GM21528 (cell line): ENCODE measurements at regions not wholly inside any gene's neighbourhood (a gene's known extent, or its start where the extent isn't known, plus 50 kb on each side); places are given as distances from the start of the nearest gene placed in this dataset.
"Not testable (repeated sequence)": the region's sequence is repeated elsewhere in the genome, so short reads cannot be mapped to it uniquely, and the experiment has no call there.

Experiments used
- ATAC-seq: cut with Tn5 transposase; IDR thresholded peaks from one replicate; pipeline ENCODE4 v1.9.1; 2021; ENCODE audit warnings: mild to moderate bottlenecking, moderate library complexity; ENCODE audit not compliant: unreplicated experiment, low FRiP score

DNA sequence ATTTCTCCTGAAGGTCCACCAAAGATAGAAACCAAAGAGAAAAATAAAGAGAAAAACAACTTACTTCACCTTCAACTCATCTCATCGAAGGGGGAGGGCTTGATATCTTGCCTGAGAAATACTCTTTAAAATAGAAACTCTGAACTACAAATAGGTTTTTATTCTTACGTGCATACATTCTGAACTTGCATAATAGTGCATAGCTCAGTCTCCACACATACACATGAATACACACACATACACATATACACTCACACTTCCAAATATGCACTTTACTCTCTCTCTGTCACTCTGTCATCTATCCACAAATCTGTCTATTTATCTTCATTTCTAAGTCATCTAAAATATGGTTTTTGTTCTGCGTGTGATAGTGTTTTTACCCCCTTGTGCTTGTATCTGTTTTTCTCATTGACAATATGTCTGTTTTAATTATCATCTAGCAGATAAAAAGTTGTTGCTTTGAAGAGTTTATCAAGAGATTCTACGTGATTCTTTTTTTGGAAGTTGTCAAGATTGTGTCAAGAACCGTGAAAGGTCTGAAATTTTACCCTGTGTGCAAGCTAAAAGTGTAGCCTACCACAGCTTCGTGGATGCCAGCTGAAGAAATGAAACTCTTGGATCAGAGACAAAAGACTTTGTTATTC lies 468.8 kb downstream of the EPM2A start:
- ATAC-seq = no peak

DNA sequence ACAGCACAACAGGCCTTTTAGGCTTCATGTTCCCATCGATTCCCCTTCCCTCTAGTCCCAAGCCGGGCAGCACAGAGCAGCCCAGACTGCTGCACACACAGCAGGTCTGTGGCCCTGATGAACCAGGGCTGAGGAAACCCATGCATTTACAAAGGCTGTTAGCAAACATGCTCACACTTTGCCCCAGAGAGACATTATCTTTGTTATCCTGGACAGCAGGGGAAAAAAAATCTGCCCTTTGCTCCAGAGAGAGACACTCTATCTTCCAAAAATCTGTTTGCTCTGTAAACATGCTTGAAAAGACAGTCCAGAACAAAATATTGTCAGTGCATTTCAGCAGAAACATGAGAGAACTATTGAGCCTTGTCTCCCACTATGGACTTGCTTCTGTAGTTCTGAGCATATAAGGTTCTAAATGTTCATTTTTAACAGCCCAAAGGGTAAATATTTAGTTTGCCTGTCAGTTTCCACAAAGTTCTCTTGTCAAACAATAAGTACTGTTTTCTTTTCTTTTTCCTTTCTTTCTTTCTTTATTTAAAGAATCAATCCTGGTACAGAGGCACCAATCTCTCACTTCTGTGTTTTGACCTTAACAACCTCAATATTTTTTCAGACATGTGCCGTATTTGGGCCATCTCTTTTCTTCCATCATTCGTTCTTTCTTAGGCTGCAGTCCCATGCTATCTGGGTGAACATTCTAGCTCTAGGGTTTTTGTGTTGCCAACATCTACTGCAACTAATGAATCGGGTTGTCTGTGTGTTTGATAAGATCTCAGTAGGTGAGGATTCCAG lies 468.0 kb downstream of the EPM2A start:
- ATAC-seq = no peak

DNA sequence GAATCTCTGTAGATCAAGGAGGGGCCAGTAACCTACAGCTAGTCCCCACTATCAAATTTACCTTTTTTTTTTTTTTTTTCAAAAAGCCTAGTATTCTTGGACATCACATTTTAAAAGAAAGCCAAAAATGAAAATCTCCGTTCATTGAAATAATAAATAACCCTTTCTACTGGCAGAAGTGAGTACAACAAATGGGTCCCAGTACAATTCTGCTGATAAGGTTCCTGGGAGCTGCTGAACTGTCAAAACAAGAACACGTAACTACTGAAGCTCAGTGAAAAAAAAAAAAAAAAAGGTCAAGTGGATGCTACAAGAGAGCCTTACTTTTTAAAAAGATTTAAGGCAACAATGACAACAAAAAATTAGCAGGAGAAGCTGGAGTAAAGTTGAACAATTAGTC lies 464.9 kb downstream of the EPM2A start:
- no peak for ATAC-seq

DNA sequence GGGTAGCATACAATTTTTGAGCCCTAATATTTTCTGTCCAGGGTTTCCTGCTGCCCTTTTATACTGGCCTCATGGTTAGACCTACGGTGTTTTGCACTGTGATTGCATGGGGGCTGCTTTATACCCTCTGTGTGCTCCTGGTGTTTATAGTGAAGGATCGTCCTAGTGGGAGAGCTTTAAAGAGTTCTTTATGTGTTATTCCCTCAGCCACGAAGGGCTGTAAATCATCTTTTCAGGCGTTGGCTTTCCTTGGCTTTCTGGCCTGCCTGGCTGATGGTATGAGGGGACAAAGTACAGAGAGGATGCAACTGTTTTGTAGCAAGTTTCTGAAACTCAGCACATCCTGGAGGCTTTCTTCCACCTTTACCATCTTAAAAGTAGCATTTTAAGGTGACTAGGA lies 464.3 kb downstream of the EPM2A start:
- no peak for ATAC-seq

DNA sequence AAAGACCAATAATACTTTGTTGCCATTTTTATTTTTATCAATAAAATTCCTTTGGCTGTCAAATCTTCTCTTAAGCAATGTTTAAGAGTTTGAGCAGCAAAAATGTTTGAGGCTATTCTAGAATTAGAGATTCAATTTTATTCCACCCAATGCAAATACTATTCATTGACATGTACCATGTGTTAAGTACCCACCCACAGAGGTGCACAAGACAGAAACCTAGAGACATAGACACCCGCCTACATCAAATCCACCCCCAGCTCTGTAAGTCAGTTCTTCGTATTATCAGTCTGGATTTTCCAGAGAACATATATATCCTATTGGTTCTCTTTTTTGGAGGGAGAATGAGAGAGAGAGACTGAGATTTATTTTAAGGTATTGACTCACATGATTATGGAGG lies 463.7 kb downstream of the EPM2A start:
- no peak for ATAC-seq

DNA sequence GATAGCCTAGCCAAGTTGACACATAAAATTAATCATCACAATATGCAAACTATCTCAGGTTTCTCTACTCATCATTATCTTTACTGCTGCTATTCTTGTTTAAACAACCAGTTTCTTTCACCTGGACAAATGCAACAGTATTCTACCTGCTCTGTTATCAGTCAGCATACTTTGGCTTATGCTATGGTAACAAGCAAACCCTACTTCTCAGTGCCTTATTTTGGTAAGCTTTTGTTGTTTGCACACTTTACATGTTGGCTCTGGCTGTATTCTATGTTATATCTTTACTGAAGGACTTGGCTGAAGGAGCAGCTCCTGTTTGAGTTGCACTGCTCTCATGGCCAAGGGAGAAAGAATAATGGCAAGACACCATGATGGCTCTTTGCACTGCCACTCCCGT lies 463.1 kb downstream of the EPM2A start:
- no peak for ATAC-seq

DNA sequence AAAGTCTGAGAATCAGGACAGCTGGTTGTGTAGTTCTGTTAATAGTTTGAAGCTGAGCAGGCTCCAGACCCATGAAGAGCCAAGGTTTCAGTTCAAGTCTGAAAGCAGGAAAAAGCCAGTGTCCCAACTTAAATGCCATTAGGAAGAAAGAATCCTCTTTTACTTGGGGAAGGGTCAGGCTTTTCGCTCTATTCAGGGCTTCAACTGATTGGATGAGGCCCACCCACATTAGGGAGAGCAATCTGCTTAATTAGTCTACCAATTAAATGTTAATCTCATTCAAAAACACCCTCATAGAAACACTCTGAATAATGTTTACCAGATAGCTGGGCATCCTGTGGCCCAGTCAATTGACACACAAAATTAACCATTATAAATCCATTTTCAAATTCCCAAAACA lies 462.2 kb downstream of the EPM2A start:
- no peak for ATAC-seq

DNA sequence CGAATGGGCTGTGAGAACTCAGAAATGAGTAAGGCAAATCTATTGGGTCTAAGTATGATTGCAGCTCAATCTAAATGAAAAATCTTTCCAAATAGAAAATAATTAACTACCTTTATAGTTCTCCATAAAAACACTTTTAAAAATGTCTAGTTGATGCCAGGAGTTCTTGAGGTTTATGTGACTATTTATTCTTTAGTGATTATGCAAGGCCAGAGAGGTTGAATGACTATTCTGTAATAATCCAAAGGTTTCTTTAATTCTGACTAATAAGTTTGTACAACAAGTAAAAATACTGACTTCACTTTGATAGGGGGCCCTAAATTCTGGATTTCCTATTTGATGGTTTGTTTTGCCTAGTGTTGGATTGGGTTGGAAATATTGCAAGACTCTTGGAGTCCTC lies 461.2 kb downstream of the EPM2A start:
- ATAC-seq = no peak

DNA sequence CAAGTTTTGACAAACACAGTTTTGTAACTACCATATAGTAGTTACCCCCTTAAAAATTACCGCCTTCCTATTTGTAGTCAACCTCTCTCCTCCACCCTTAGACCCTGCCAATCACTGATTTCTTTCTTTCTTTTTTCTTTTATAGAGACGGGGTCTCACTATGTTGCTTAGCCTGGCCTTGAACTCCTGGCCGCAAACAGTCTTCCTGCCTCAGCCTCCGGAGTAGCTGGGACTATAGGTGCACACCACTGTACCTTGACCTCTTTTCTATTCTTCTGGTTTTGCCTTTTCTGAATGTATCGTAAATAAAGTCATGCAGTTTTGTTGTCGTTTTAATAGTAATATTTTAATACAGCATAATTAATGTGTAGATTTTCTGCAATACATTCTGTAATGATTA lies 460.3 kb downstream of the EPM2A start:
- no peak for ATAC-seq

DNA sequence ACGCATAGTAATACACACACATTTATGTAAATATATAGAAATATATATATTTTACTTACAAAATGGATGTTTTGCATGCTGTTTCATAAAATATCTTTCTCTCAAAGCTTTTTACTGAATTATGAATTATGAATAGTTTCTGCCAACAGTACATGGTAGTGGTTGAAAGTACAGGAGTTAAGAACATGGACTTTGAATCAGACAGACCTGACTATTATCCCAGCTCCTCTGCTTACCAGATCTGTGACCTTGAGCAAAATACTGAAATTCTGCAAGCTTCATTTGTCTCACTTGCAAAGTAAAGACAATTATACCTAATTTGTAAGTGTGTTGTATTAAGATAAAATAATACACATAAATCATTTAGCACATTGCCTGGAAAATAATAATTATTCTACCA lies 459.5 kb downstream of the EPM2A start:
- ATAC-seq = no peak

DNA sequence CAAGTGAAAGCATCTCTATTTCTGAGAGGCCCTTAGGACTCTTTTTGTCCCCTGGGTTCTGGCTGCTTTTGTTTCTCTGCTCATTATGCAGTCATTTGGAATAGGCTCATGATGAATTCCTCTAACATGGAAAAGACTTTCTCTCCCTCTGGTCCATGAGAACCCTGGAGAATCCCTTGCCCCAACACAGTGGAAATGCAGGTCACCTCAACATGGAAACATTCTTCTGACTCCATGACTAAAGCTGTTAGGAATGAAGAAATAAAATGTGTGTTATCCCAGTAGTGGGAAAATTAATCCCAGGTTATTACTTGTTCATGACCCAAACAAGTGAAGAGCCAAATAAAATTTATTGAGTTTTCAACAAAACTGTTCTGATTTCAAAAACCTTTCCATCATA lies 458.6 kb downstream of the EPM2A start:
- ATAC-seq = no peak

DNA sequence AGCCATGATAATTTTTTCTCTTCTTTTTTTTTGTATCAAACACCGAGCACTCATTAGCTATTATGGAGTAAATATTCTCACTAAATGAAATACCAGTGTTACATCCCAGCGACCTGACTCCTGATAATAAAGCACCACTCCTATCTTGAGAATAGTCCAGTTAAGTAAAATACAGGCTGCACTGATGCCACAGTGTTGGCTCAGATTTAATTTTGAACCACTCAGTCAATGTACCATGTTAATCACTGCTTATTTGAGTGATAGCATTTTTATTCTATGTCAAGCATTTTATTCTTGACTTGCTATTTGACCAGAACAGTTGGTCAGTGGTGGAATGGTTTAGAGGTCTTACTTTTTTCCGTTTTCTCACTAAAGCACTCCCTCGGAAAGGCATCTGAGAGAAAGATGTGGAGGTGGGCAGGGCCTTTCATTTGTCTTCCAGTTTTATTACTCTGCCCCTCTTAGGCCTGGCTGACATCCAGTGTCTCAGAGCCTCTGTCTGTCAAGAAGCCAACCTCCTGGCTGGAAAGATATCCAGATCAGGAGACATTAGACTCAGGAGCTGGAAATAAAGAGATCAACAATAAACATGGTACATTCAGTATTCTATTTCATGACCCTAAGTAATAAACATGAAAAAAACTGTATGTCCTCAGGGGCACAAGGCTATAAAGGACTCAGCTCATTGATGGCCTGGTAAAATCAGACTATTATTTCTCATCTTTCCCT lies 457.8 kb downstream of the EPM2A start:
- no peak for ATAC-seq

DNA sequence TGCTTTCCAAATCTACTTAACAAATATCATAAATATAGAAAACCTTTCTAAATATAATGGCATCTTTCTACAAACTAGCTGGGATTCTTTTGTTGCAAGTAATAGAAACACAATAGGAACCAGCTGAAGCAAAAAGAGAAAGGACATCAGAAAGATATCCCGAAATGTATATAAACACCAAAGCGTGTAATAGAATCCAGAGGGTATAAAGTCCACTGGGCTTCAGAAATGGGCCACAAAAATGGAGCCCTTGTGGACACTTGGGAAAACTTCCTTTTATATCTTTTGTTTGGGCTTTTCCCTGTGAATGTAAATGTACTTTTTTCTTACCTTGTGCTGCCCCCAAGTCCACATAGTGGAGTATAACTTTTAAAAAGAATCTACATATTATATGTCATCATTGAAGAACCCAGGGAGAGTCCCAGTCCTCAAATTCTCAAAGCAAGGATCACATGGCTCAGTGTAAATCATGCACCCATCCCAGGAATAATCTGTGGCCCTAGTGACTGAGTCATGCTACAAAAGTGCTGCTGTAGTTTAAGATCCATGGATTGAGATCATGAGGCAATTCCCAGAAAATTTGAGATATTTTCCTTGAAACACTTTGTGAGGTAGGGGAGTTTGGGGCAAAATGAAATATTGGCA lies 457.0 kb downstream of the EPM2A start:
- ATAC-seq = no peak

DNA sequence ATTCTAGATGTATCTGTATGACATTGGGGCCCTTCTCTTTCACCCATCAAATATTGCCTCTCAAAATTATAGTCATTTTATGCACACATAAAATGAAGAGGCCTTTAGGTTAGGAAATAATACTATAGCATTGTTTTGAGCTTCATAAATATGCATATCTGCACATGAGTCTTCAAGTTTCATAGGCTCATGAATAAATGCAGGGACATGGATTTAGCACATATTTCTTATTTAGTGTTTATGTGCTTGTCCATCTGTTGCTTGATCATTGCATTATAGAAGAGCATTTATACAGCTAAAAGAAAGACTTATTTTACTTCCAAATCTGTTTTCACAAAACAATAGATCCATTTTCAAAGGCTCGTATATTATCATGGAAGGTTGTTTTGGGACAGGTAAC lies 455.8 kb downstream of the EPM2A start:
- ATAC-seq = no peak

DNA sequence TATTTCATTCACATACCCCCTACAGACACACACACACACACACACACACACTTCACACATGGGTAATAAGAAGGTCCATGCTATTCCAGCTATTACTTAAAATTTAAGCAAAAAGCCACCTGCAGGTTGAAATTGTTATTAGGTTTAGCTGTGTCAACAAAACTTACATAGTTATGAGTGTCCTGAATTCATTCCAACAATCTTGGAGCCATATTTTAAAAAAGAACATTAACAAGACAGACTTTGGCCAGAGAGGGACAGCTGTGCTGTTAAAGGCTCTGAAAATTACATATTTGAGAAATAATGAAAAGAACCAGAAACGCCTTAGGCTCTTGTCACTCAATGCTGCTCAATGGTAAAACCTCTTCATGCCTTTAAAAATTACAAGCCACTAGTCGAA lies 455.3 kb downstream of the EPM2A start:
- ATAC-seq = no peak

DNA sequence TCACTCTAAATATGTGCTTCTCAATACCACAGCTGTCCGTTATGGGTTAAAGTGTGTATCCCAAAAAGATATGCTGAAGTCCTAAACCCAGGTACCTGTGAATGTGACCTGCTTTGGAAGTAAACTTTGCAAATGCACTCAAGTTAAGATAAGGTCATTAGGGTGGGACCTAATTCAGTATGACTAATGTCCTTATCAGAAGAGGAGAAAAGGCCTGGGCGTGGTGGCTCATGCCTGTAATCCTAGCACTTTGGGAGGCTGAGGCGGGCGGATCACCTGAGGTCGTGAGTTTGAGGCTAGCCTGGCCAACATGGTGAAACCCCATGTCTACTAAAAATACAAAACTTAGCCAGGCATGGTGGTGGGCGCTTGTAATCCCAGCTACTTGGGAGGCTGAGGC lies 452.1 kb downstream of the EPM2A start:
- not testable (repeated sequence) for ATAC-seq

DNA sequence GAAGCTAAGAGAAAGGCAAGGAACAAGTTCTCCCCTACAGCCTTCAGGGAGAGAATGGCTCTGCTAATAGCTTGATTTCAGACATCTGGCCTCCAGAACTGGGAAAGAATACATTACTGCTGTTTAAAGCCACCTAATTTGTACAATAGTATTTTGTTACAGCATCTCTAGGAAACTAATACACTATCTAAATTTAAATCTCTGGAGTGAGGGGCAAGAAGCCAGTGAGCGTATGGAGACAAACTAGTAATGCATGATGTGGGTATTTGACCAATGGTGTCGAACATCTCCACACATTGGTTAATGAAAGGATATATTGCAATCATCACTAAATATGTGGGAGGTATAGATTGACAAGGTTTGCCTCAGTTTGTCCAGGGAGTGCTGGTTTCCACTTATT lies 451.5 kb downstream of the EPM2A start:
- ATAC-seq = no peak

DNA sequence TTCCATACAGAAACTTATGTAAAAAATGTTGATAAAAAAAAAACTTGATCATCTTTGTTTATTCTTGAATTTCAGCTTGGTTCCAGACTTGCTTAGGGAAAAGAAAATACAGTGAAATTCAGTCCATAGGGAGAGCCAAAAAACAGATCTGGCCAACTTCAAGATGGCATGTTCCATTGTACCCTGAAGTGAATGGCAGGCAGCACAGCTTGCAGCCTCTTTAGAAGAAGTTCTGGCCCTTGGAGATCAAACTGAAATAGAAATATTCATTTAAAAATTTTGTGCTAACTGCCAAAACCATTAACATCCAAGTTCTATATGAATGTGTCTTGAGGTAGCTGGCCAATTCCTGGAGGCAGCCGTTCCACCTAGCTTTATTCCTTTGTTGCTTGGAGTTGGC lies 448.4 kb downstream of the EPM2A start:
- no peak for ATAC-seq

DNA sequence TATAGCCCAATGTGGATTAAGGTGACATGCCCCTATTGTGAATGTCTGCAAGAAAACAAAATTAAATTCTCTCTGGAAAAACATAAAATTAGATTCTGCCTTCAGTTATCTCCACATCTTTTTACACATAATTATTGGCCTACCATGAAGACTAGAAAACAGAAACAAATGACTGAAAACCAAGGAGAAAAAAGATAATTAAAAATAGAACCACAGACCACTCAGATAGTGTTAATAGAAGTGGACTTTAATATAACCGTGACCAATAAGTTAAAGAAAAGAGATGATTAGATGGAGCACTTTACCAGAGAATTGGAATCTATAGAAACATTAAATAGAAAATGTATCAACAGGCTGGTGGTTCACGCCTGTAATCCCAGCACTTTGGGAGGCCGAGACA lies 445.7 kb downstream of the EPM2A start:
- ATAC-seq = no peak

DNA sequence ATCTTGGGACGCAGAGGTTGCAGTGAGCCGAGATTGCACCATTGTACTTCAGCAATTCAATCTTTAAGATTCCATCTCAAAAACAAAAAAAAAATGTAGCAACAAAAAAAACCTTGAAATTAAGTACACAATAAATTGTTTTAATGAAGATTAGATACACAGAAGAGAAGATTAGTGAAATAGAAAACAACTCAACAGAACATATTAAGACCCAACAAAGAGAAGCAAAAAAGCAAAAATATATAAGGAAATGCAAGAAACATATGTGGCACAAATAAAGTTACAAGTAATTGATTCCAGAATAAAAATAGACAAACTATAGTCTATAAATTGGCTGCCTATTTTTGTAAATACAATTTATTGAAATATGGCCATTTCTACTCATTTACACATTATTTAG lies 445.2 kb downstream of the EPM2A start:
- no peak for ATAC-seq

DNA sequence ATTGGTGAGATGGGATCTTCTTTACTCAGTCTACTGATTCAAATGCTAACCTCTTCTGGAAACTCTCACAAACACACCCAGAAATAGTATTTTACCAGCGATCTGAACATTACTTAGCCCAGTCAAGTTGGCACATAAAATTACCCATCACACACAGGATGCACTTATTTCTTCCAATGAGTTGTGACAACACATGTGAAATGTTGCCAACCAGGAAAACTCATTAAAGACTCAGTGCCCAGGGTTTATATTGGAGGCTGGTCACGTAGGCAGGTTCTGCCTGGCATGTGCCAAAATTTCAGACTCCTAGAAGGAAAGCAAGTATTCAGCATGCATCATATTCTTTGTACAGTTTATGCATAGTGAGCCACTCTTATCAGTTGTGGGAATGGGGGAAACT lies 443.3 kb downstream of the EPM2A start:
- no peak for ATAC-seq
